Retinal pigment epithelial cell (primary cell): ENCODE measurements at regions not wholly inside any gene's neighbourhood (a gene's known extent, or its start where the extent isn't known, plus 50 kb on each side); places are given as distances from the start of the nearest gene placed in this dataset.

Experiments used
- DNase-seq: peaks from one replicate; pipeline ENCODE4 v3.0.0-alpha.2; 2010; ENCODE audit warnings: low read depth
- H3K4me3 ChIP-seq: 2 replicates; pipeline ENCODE4 v1.5.1; 2011; ENCODE audit warnings: mild to moderate bottlenecking, low read length, control low read depth, moderate library complexity
- TF ChIP-seq, protein P1 (sequence below): conservative IDR thresholded peaks from 2 replicates; pipeline ENCODE4 v1.5.1; 2011; ENCODE audit warnings: low read depth, low read length, control low read depth, inconsistent platforms

DNA sequence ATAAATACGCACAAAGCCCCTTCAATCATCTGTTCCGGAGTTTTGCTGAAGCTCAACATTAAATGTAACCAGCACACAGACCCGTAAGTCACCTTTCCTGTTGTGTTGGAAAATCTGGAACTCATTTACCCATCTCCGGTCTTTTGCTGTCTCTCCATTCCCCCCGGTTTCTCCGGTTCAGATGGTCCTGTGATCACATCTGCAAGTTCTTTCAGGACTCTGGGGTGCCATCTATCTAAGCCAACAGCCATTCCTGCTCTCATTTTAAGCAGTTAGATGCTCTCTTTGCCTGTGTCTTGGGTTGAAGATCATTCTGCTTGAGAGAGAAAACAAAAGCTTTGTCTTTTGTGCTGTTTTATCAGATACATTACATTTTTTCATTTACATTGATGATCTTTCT lies 91.7 kb upstream of the TGIF1 start:
- no peak overlapping the region for H3K4me3 ChIP-seq
- TF ChIP-seq, protein P1, sequence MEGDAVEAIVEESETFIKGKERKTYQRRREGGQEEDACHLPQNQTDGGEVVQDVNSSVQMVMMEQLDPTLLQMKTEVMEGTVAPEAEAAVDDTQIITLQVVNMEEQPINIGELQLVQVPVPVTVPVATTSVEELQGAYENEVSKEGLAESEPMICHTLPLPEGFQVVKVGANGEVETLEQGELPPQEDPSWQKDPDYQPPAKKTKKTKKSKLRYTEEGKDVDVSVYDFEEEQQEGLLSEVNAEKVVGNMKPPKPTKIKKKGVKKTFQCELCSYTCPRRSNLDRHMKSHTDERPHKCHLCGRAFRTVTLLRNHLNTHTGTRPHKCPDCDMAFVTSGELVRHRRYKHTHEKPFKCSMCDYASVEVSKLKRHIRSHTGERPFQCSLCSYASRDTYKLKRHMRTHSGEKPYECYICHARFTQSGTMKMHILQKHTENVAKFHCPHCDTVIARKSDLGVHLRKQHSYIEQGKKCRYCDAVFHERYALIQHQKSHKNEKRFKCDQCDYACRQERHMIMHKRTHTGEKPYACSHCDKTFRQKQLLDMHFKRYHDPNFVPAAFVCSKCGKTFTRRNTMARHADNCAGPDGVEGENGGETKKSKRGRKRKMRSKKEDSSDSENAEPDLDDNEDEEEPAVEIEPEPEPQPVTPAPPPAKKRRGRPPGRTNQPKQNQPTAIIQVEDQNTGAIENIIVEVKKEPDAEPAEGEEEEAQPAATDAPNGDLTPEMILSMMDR, result no peak
- no peak for DNase-seq

DNA sequence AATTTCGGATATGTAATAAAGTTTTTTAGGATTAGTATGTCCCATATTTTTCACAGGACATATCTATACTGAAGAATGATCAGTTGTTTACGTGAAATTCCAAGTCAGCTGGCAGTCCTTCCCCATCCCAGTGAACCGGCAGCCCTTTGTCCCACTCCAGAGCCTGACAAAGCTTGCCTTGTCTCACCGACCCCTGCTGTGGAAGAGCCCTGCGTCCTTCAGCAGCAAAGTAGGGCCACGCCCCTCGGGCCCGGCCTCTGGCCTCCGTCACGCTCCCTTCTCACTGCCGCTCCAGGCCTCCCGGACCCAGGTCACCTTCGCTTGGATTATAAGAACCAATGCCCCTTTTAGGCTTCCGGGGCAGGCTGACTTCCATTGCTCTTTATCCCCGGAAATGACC lies 89.8 kb upstream of the TGIF1 start:
- no peak for DNase-seq
- TF ChIP-seq, protein P1, result no peak
- H3K4me3 ChIP-seq, result no peak overlapping the region

DNA sequence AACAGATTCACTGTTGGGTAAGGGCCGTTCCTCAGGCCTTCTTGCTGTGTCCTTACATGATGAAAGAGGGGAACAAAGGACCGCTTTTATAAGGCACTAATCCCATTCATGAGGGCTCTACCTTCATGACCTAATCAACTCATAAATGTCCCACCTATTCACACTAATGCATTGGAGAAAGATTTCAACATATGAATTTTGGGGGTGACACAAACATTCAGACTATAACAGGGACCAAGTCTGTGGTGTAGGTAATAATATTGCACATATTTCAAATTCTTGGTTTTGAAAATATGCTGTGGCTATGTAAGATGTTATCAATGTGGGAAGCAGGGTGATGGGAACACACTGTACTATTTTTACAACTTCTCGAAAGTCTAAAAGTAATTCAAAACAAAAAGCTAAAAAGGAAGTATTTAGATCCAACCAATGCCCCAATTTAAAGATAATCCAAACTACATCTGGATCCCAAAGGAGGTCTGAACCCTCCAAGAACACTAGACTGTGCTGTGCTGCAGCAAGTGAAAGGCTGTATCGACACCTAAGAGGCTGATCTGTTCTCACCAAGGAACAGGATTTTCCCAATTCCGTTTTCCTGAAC lies 82.4 kb upstream of the TGIF1 start:
- peak; percentile 88 for DNase-seq
- TF ChIP-seq, protein P1, result no peak
- peak overlapping the region; percentile 12 for H3K4me3 ChIP-seq

DNA sequence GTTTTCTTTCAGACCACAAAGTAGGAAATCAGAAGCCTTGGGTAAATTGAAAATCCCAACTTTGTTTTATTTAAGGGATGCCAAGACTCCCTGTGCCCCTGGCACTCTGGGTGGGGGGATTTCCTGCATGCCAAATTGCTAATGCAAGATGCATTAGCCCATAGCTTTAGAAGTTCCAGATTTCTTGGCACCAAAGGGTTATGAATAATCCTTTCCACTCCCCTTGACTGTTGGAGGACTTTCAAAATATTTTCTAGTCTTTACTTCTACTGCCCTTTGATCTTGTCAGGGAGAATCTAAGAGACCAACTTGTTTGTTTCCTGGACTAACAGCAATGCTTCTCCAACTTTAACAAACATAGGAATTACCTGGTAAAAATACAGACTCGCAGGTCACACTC lies 81.8 kb upstream of the TGIF1 start:
- no peak overlapping the region for H3K4me3 ChIP-seq

DNA sequence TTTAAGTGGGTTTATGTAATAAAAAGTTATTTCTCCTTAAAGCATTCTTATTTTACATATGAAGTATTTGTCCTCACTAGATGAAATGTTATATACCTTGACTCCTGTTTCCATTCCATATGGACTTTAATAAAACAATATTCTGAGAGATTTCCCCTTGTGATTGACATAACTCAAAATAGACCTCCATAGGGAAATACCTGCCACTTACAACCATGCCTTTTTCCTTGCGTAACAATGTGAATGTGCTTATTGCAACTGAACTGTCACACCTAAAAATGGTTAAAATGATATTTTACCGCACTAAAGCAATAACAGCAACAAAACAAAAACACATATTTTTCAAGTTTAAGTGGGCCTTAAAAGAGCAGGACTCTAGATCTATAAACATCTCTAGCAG lies 70.3 kb upstream of the TGIF1 start:
- TF ChIP-seq, protein P1, result no peak
- DNase-seq, result no peak

More for the DNA sequence above, 81.8 kb upstream of the TGIF1 start:
- DNase-seq, result peak; percentile 75
- TF ChIP-seq, protein P1, result no peak

DNA sequence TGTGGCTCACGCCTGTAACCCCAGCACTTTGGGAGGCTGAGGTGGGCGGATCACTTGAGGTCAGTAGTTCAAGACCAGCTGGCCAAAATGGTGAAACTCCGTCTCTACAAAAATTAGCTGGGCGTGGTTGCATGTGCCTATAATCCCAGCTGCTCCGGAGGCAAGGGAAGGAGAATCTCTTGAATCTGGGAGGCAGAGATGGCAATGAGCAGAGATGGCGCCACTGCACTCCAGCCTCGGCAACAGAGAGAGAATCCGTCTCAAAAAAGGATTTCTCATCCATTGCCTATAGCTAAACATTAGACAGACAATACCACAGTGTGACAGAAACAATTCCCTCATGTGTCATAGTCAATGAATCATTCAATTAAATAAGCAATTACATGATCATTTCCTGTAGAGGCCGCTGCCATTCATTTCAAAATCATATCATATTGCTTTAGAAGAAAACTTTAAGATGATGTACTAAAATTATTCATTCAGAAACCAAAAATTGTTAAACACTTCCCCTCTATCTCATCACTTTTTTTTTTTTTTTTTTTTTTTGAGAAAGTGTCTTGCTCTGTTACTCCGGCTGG lies 69.5 kb upstream of the TGIF1 start:
- TF ChIP-seq, protein P1, result peak; percentile 8
- no peak overlapping the region for H3K4me3 ChIP-seq
- no peak for DNase-seq

More for the DNA sequence above, 70.3 kb upstream of the TGIF1 start:
- no peak overlapping the region for H3K4me3 ChIP-seq

DNA sequence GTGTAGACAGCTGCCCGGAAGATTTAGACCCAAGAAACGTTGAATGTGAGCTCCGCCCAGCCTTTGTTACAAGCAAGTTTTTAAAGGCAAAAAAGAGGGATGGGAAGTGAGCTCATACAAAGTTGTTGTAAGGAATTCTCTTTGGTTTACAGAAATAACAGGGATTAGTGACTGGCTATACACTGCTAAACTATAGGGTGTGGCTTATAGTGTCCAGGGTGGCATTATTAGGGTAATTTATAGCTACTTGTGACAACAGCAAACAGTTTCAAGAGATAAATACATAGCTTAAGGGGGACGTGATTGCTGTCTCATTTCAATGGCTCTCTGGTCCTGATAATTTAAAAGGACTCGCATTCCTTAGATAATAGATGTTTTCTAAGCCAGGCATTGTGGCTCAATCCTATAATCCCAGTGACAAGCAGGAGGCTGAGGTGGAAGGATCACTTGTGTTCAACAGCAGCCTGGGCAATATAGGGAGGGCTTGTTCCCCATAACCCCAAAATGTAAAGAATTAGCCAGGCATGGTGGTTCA lies 66.5 kb upstream of the TGIF1 start:
- DNase-seq, result no peak
- TF ChIP-seq, protein P1, result no peak
- H3K4me3 ChIP-seq, result no peak overlapping the region
